H9 (cell line): ENCODE measurements at regions not wholly inside any gene's neighbourhood (a gene's known extent, or its start where the extent isn't known, plus 50 kb on each side); places are given as distances from the start of the nearest gene placed in this dataset.

ENCODE experiments used
- DNase-seq: peaks from one replicate; pipeline ENCODE4 v3.0.0-alpha.2; 2017
- H2AFZ ChIP-seq: one replicate; pipeline ENCODE4 v1.6.1; 2013; ENCODE audit warnings: mild to moderate bottlenecking, low read length, control low read depth, moderate library complexity
- H2AK5ac ChIP-seq: 2 replicates; pipeline ENCODE4 v1.6.1; 2013; ENCODE audit warnings: low read length, control low read depth, mixed read lengths; ENCODE audit not compliant: insufficient read length
- H2BK120ac ChIP-seq: one replicate; pipeline ENCODE4 v1.6.1; 2013; ENCODE audit warnings: low read depth, mild to moderate bottlenecking, low read length, control low read depth, inconsistent platforms; ENCODE audit not compliant: poor library complexity, severe bottlenecking
- H2BK12ac ChIP-seq: 2 replicates; pipeline ENCODE4 v1.6.1; 2013; ENCODE audit warnings: low read length, control low read depth, mixed read lengths, low read depth; ENCODE audit not compliant: insufficient read length
- H2BK15ac ChIP-seq: 2 replicates; pipeline ENCODE4 v1.6.1; 2013; ENCODE audit warnings: low read depth, low read length, control low read depth
- H2BK20ac ChIP-seq: one replicate; pipeline ENCODE4 v1.6.1; 2013; ENCODE audit warnings: low read depth, mild to moderate bottlenecking, low read length, control low read depth, inconsistent platforms; ENCODE audit not compliant: poor library complexity, severe bottlenecking
- H2BK5ac ChIP-seq: 2 replicates; pipeline ENCODE4 v1.6.1; 2013; ENCODE audit warnings: low read length, control low read depth, mixed read lengths; ENCODE audit not compliant: insufficient read length
- H3K14ac ChIP-seq: 2 replicates; pipeline ENCODE4 v1.6.1; 2013; ENCODE audit warnings: low read length, control low read depth; ENCODE audit not compliant: insufficient read depth
- H3K18ac ChIP-seq: 2 replicates; pipeline ENCODE4 v1.6.1; 2013; ENCODE audit warnings: low read depth, mild to moderate bottlenecking, mixed read lengths, low read length, control low read depth; ENCODE audit not compliant: insufficient read length
- H3K23ac ChIP-seq: 2 replicates; pipeline ENCODE4 v1.6.1; 2013; ENCODE audit warnings: low read length, control low read depth, mixed read lengths, low read depth; ENCODE audit not compliant: insufficient read length
- H3K23me2 ChIP-seq: 2 replicates; pipeline ENCODE4 v1.6.1; 2013; ENCODE audit warnings: low read depth, mild to moderate bottlenecking, mixed read lengths, low read length, control low read depth; ENCODE audit not compliant: insufficient read length, poor library complexity, severe bottlenecking
- H3K27ac ChIP-seq: 2 replicates; pipeline ENCODE4 v1.5.1; 2013; ENCODE audit warnings: low read length, control low read depth, mixed read lengths, low read depth; ENCODE audit not compliant: insufficient read length
- H3K27me3 ChIP-seq: 2 replicates; pipeline ENCODE4 v1.6.1; 2013; ENCODE audit warnings: low read length, control low read depth, inconsistent platforms; ENCODE audit not compliant: insufficient read depth
- H3K4ac ChIP-seq: 2 replicates; pipeline ENCODE4 v1.6.1; 2013; ENCODE audit warnings: low read depth, mild to moderate bottlenecking, control low read depth, inconsistent platforms, low read length, moderate library complexity
- H3K4me1 ChIP-seq: 2 replicates; pipeline ENCODE4 v1.6.1; 2013; ENCODE audit warnings: low read length, control low read depth, inconsistent platforms; ENCODE audit not compliant: insufficient read depth
- H3K4me2 ChIP-seq: 2 replicates; pipeline ENCODE4 v1.6.1; 2013; ENCODE audit warnings: low read length, control low read depth, mixed read lengths; ENCODE audit not compliant: insufficient read length, insufficient read depth
- H3K56ac ChIP-seq: 2 replicates; pipeline ENCODE4 v1.6.1; 2013; ENCODE audit warnings: low read depth, mild to moderate bottlenecking, mixed read lengths, low read length, control low read depth; ENCODE audit not compliant: insufficient read length
- H3K79me1 ChIP-seq: 2 replicates; pipeline ENCODE4 v1.6.1; 2013; ENCODE audit warnings: low read depth, mild to moderate bottlenecking, moderate library complexity, low read length, control low read depth, inconsistent platforms; ENCODE audit not compliant: insufficient read depth, poor library complexity, severe bottlenecking
- H3K79me2 ChIP-seq: 2 replicates; pipeline ENCODE4 v1.6.1; 2013; ENCODE audit warnings: low read length, control low read depth, inconsistent platforms; ENCODE audit not compliant: insufficient read depth
- H3K9ac ChIP-seq: 2 replicates; pipeline ENCODE4 v1.6.1; 2013; ENCODE audit warnings: low read length, control low read depth, mixed read lengths; ENCODE audit not compliant: insufficient read length; ENCODE audit errors: extremely low read depth
- H3K9me3 ChIP-seq: one replicate; pipeline ENCODE4 v1.6.1; 2013; ENCODE audit warnings: low read depth, low read length, inconsistent platforms; ENCODE audit not compliant: control insufficient read depth
- H3T11ph ChIP-seq: one replicate; pipeline ENCODE4 v1.6.1; 2013; ENCODE audit warnings: mild to moderate bottlenecking, low read length, control low read depth, inconsistent platforms
- H4K20me1 ChIP-seq: one replicate; pipeline ENCODE4 v1.6.1; 2013; ENCODE audit not compliant: control insufficient read depth, insufficient read length, insufficient read depth
- H4K5ac ChIP-seq: 2 replicates; pipeline ENCODE4 v1.6.1; 2013; ENCODE audit warnings: low read depth, mild to moderate bottlenecking, mixed read lengths, low read length, control low read depth; ENCODE audit not compliant: insufficient read length
- H4K8ac ChIP-seq: replicated peaks from 2 replicates; pipeline ENCODE4 v1.6.1; 2013; ENCODE audit warnings: low read length, control low read depth, mixed read lengths, low read depth; ENCODE audit not compliant: insufficient read length
- H4K91ac ChIP-seq: 2 replicates; pipeline ENCODE4 v1.6.1; 2013; ENCODE audit warnings: low read depth, mild to moderate bottlenecking, moderate library complexity, mixed read lengths, low read length, control low read depth; ENCODE audit not compliant: insufficient read length
- H3K27ac Mint-ChIP-seq, 3 experiments: 2 replicates in 2 of 3; 3 replicates in 1 of 3; pipeline ENCODE4 v1.8.0; 2020 to 2021; ENCODE audit warnings: mixed read lengths in 3 of 3, mild to moderate bottlenecking in 1 of 3, moderate library complexity in 1 of 3
- H3K27me3 Mint-ChIP-seq: 2 replicates; pipeline ENCODE4 v1.8.0; 2021; ENCODE audit warnings: low read depth, mild to moderate bottlenecking, moderate library complexity, mixed read lengths
- H3K36me3 Mint-ChIP-seq, 3 experiments: 2 replicates in 2 of 3; 3 replicates in 1 of 3; pipeline ENCODE4 v1.8.0; 2020 to 2021; ENCODE audit warnings: low read depth in 3 of 3, mixed read lengths in 3 of 3; ENCODE audit not compliant: insufficient read depth in 1 of 3
- H3K4me1 Mint-ChIP-seq, 2 experiments: 2 replicates each; pipeline ENCODE4 v1.8.0; 2020; ENCODE audit warnings: mixed read lengths in 2 of 2
- H3K4me3 Mint-ChIP-seq, 2 experiments: 2 replicates in 1 of 2; 3 replicates in 1 of 2; pipeline ENCODE4 v1.8.0; 2020 to 2021; ENCODE audit warnings: mild to moderate bottlenecking in 2 of 2, mixed read lengths in 2 of 2, moderate library complexity in 1 of 2
- H3K9me3 Mint-ChIP-seq, 2 experiments: 2 replicates in 1 of 2; 3 replicates in 1 of 2; pipeline ENCODE4 v1.8.0; 2020; ENCODE audit warnings: mild to moderate bottlenecking in 2 of 2, mixed read lengths in 2 of 2, moderate library complexity in 1 of 2
- WGBS: extraction: QIAGEN DNeasy Blood & Tissue Kit; methylation state at CpG from one replicate; pipeline ENCODE4 v1.1.7; 2013; ENCODE audit warnings: missing lambda C conversion rate, low lambda C conversion rate, mixed read lengths; ENCODE audit not compliant: insufficient read length; ENCODE audit errors: extremely low coverage; 5-methylcytosine and 5-hydroxymethylcytosine counted together
- TF ChIP-seq, protein P1 (sequence below): fragments of 200-600 bp; sonication (generic); conservative IDR thresholded peaks from 3 replicates; pipeline ENCODE4 v1.8.0; 2021; ENCODE audit warnings: antibody characterized with exemption, mild to moderate bottlenecking

DNA sequence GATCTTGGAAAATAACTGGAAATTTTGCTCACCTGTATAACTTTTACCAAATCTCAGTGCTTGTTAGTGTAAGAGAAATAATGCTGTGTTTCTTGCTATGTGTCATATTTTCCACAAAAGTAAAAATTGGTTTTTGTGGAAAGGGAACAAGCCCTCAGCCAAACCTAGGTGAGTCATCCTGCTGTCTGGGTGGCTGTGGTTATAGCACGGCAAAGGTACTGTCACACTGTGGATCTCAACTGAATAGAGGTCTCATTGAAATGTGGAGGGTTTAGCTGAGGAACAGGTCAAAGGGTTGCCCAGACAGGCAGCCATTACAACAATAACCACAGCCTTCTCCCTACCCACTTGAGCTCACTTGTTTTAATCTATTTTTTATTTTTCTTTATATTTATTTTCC, 338.8 kb upstream of the DACH1 start:
- no CpG with 5 or more reads among the region's 1 CpG for WGBS
- Histone ChIP-seq H4K5ac (no peak overlapping the region), H3K4me2 (no peak overlapping the region), H3T11ph (no peak overlapping the region), H3K4ac (no peak overlapping the region), H2AFZ (no peak overlapping the region), H2BK120ac (no peak overlapping the region), H3K27ac (no peak overlapping the region), H2BK20ac (no peak overlapping the region), H3K79me1 (no peaks in the 10 kb centered on the region), H3K14ac (no peak overlapping the region), H3K9ac (no peak overlapping the region), H3K23ac (no peak overlapping the region), H2BK5ac (no peak overlapping the region), H2BK15ac (no peak overlapping the region), H3K4me1 (no peaks in the 10 kb centered on the region), H2AK5ac (no peak overlapping the region), H3K18ac (no peak overlapping the region), H4K8ac (no peak overlapping the region), H3K79me2 (no peaks in the 10 kb centered on the region), H4K20me1 (no peaks in the 10 kb centered on the region), H3K56ac (no peak overlapping the region), H4K91ac (no peak overlapping the region), H2BK12ac (no peak overlapping the region), H3K27me3 (no peaks in the 10 kb centered on the region), H3K9me3 (no peaks in the 10 kb centered on the region), H3K23me2 (no peaks in the 10 kb centered on the region)
- no peaks in the 10 kb centered on the region for H3K27me3 Mint-ChIP-seq
- H3K4me1 Mint-ChIP-seq: no peaks in the 10 kb centered on the region
- H3K36me3 Mint-ChIP-seq: no peaks in the 10 kb centered on the region; a peak in 1 of 7 replicates
- H3K27ac Mint-ChIP-seq: no peak overlapping the region
- TF ChIP-seq, protein P1, sequence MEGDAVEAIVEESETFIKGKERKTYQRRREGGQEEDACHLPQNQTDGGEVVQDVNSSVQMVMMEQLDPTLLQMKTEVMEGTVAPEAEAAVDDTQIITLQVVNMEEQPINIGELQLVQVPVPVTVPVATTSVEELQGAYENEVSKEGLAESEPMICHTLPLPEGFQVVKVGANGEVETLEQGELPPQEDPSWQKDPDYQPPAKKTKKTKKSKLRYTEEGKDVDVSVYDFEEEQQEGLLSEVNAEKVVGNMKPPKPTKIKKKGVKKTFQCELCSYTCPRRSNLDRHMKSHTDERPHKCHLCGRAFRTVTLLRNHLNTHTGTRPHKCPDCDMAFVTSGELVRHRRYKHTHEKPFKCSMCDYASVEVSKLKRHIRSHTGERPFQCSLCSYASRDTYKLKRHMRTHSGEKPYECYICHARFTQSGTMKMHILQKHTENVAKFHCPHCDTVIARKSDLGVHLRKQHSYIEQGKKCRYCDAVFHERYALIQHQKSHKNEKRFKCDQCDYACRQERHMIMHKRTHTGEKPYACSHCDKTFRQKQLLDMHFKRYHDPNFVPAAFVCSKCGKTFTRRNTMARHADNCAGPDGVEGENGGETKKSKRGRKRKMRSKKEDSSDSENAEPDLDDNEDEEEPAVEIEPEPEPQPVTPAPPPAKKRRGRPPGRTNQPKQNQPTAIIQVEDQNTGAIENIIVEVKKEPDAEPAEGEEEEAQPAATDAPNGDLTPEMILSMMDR: no peak
- no peak overlapping the region; a peak in 1 of 5 replicates for H3K4me3 Mint-ChIP-seq
- DNase-seq: no peak
- H3K9me3 Mint-ChIP-seq: no peaks in the 10 kb centered on the region
